GM12878 (cell line): ENCODE measurements at regions not wholly inside any gene's neighbourhood (a gene's known extent, or its start where the extent isn't known, plus 50 kb on each side); places are given as distances from the start of the nearest gene placed in this dataset.

ENCODE experiments used
- ATAC-seq: fragments of 200-7000 bp; cut with Tn5 transposase; 3 replicates; pipeline ENCODE4 v1.9.1; 2020; ENCODE audit warnings: mild to moderate bottlenecking, moderate library complexity
- BruUV-seq: library from RNA; stranded (reverse); fragments of 400-500 nt; replicated peaks from 2 replicates; lab custom pipeline; 2021; lab: Mats Ljungman, UMichigan
- CTCF ChIA-PET: fragments of 300-600 bp; sonication (Branson Sonifier 250); formaldehyde crosslinking; extraction: SDS; loops from one replicate; lab custom pipeline; 2021; ENCODE audit warnings: inconsistent platforms; lab: Yijun Ruan, JAX
- POLR2A ChIA-PET: fragments of 350-600 bp; formaldehyde crosslinking; extraction: SDS; loops from one replicate; lab custom pipeline; 2021; ENCODE audit warnings: inconsistent platforms; lab: Charles Lee
- RAD21 ChIA-PET: fragments of 300-600 bp; sonication (Branson Sonifier 250); formaldehyde crosslinking; loops from one replicate; lab custom pipeline; 2023; ENCODE audit warnings: antibody characterized with exemption; ENCODE audit not compliant: unreplicated experiment; lab: Charles Lee
- SMC1A ChIA-PET: fragments of 300-600 bp; sonication (Branson Sonifier 250); formaldehyde crosslinking; loops from one replicate; lab custom pipeline; 2023; ENCODE audit not compliant: unreplicated experiment, uncharacterized antibody; lab: Charles Lee
- DNase-seq: peaks from one replicate; pipeline ENCODE4 v3.0.0-alpha.2; 2011; ENCODE audit warnings: low read depth, low spot score
- FAIRE-seq: peaks from 3 replicates; lab custom pipeline; 2011; peaks lifted over from hg19 to GRCh38; lab: Jason Lieb, UNC
- H2AFZ ChIP-seq: 2 replicates; pipeline ENCODE4 v1.6.0; 2011; ENCODE audit warnings: low read depth, low read length, control low read depth; ENCODE audit not compliant: control insufficient read depth
- H3K27ac ChIP-seq: 2 replicates; pipeline ENCODE4 v1.5.1; 2011; ENCODE audit warnings: control low read depth; ENCODE audit not compliant: control insufficient read depth, insufficient read depth
- H3K27me3 ChIP-seq, 2 experiments: replicated peaks in 1 of 2; 2 replicates each; pipeline versions ENCODE4 v1.6.0 to v1.6.1; 2011; ENCODE audit warnings: low read length in 1 of 2; ENCODE audit not compliant: control insufficient read depth in 2 of 2, insufficient read depth in 2 of 2
- H3K36me3 ChIP-seq, 2 experiments: 2 replicates each; pipeline ENCODE4 v1.5.1; 2011; ENCODE audit warnings: low read length in 1 of 2; ENCODE audit not compliant: control insufficient read depth in 2 of 2, insufficient read depth in 2 of 2
- H3K4me1 ChIP-seq: 2 replicates; pipeline ENCODE4 v1.6.1; 2011; ENCODE audit warnings: mild to moderate bottlenecking, low read length, moderate library complexity, mixed read lengths; ENCODE audit not compliant: control insufficient read depth, insufficient read depth
- H3K4me2 ChIP-seq: 2 replicates; pipeline ENCODE4 v1.6.0; 2011; ENCODE audit warnings: control low read depth; ENCODE audit not compliant: control insufficient read depth, insufficient read depth
- H3K4me3 ChIP-seq: fragments of 200-600 bp; sonication (generic); 2 replicates; pipeline ENCODE4 v1.5.1; 2016
- H3K79me2 ChIP-seq: 2 replicates; pipeline ENCODE4 v1.6.0; 2011; ENCODE audit warnings: low read length; ENCODE audit not compliant: control insufficient read depth, insufficient read depth
- H3K9ac ChIP-seq: 2 replicates; pipeline ENCODE4 v1.8.0; 2011; ENCODE audit warnings: low read length, control low read depth, mixed read lengths; ENCODE audit not compliant: control insufficient read depth, insufficient read depth
- H3K9me3 ChIP-seq: replicated peaks from 3 replicates; pipeline ENCODE4 v1.5.1; 2011; ENCODE audit warnings: mild to moderate bottlenecking, low read length; ENCODE audit not compliant: control insufficient read depth, insufficient read depth
- H4K20me1 ChIP-seq: 2 replicates; pipeline ENCODE4 v1.6.0; 2011; ENCODE audit not compliant: control insufficient read depth, insufficient read depth
- BHLHE40 ChIP-seq, 2 experiments: fragments of 450-650 bp in 1 of 2; IDR thresholded peaks; 2 replicates each; pipeline ENCODE4 v1.6.1; 2011 to 2017; ENCODE audit warnings: low read depth in 2 of 2, borderline replicate concordance in 1 of 2, improper control_type of control experiment in 1 of 2, low read length in 1 of 2, mild to moderate bottlenecking in 1 of 2
- CEBPB ChIP-seq, 2 experiments: fragments of 150-350 bp in 1 of 2; IDR thresholded peaks; 2 replicates each; pipeline ENCODE4 v1.6.1; 2012 to 2014; ENCODE audit warnings: low read depth in 2 of 2, low read length in 2 of 2, borderline replicate concordance in 1 of 2, inconsistent platforms in 1 of 2
- JUNB ChIP-seq: IDR thresholded peaks from 2 replicates; pipeline ENCODE4 v1.6.1; 2016; ENCODE audit warnings: antibody characterized with exemption, mild to moderate bottlenecking
- KLF5 ChIP-seq: fragments of 450-650 bp; IDR thresholded peaks from 2 replicates; pipeline ENCODE4 v1.6.1; 2014; ENCODE audit warnings: mild to moderate bottlenecking; ENCODE audit not compliant: partially characterized antibody
- NFYA ChIP-seq: IDR thresholded peaks from 2 replicates; pipeline ENCODE4 v1.6.1; 2011; ENCODE audit warnings: low read depth, mild to moderate bottlenecking, low read length, improper control_type of control experiment, borderline replicate concordance
- NR2C1 ChIP-seq: fragments of 450-650 bp; IDR thresholded peaks from 2 replicates; pipeline ENCODE4 v1.6.1; 2017; ENCODE audit warnings: antibody characterized with exemption, mild to moderate bottlenecking, moderate library complexity
- RAD21 ChIP-seq: IDR thresholded peaks from 2 replicates; pipeline ENCODE4 v1.6.1; 2011; ENCODE audit warnings: mild to moderate bottlenecking, low read depth, low read length, moderate library complexity; ENCODE audit not compliant: insufficient read depth
- RBBP5 ChIP-seq: fragments of 200-600 bp; sonication (generic); conservative IDR thresholded peaks from 2 replicates; pipeline ENCODE4 v1.6.1; 2016
- SPI1 ChIP-seq: IDR thresholded peaks from 2 replicates; pipeline ENCODE4 v1.6.1; 2011; ENCODE audit warnings: low read depth, mild to moderate bottlenecking, low read length, moderate library complexity, borderline replicate concordance; ENCODE audit not compliant: insufficient read depth
- ZNF24 ChIP-seq: fragments of 450-650 bp; IDR thresholded peaks from 2 replicates; pipeline ENCODE4 v1.6.1; 2017; ENCODE audit warnings: antibody characterized with exemption, mild to moderate bottlenecking
- ZSCAN29 ChIP-seq: fragments of 450-650 bp; IDR thresholded peaks from 2 replicates; pipeline ENCODE4 v1.6.1; 2017; ENCODE audit warnings: mild to moderate bottlenecking, moderate library complexity
- WGBS: methylation state at CpG from one replicate; pipeline ENCODE4 v1.1.6; 2016; ENCODE audit warnings: low lambda C conversion rate; ENCODE audit not compliant: insufficient replicate concordance, insufficient coverage; ENCODE audit errors: missing lambda C conversion rate; 5-methylcytosine and 5-hydroxymethylcytosine counted together
- in situ Hi-C: fragments of 300-500 bp; cut with MboI; formaldehyde crosslinking; loops from 9 replicates; pipeline ENCODE4 v1.14.3; 2018; ENCODE audit warnings: mixed read lengths
- intact Hi-C: fragments of 100-400 bp; cut with micrococcal nuclease; formaldehyde crosslinking; loops from one replicate; pipeline ENCODE4 v1.14.2; 2022; ENCODE audit not compliant: unreplicated experiment
- TF ChIP-seq, protein P1 (sequence below): fragments of 450-650 bp; IDR thresholded peaks from 2 replicates; pipeline ENCODE4 v1.6.1; 2017; ENCODE audit warnings: mild to moderate bottlenecking, moderate library complexity
- TF ChIP-seq, protein P2 (sequence below): IDR thresholded peaks from 2 replicates; pipeline ENCODE4 v1.6.1; 2012; ENCODE audit warnings: low read length, inconsistent platforms

DNA sequence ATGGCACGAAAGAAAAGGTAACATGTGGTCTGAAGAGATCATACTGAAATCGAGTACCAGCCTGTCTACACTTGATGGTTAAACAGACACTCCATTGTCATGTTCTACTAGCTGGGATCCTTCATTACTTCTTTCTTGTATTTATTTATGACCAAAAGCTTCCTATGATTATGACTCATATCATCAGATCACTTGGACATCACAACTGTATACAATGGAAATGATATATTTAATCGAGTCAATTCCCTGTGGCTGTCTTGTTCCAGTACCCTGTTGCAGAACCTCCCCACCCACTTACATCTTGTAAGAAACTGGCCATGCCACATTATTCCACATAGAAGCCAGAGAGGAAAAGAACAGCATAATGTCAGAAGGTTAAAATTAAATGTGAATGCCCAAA is 358.9 kb downstream of the ZEB2 start:
- ATAC-seq (no peak), DNase-seq (no peak), FAIRE-seq (no peak)
- ChIA-PET RAD21 (interaction anchor here (2.0 kb wide), 1 partner anchor 23 kb away, joined by 8 read pairs; no protein-coding TSS in a partner anchor), POLR2A (no interaction called here), SMC1A (interaction anchor here (1.1 to 1.6 kb wide), 2 partner anchors 24 to 170 kb away, joined by 3 to 6 read pairs; no protein-coding TSS in a partner anchor), CTCF (interaction anchor here (0.6 to 1.9 kb wide), 4 partner anchors 12 to 204 kb away, joined by 3 to 4 read pairs (median 4); no protein-coding TSS in a partner anchor)
- Histone ChIP-seq H3K4me3 (no peak overlapping the region), H4K20me1 (no peaks in the 10 kb centered on the region), H3K4me2 (no peak overlapping the region), H3K9ac (no peak overlapping the region), H3K27me3 (no peaks in the 10 kb centered on the region), H2AFZ (no peak overlapping the region), H3K79me2 (no peaks in the 10 kb centered on the region), H3K36me3 (no peaks in the 10 kb centered on the region), H3K4me1 (no peaks in the 10 kb centered on the region), H3K9me3 (no peaks in the 10 kb centered on the region), H3K27ac (no peak overlapping the region)
- intact Hi-C loops: loop anchor here (5.0 to 10.0 kb wide), 3 partner anchors 171 to 354 kb away; a partner anchor contains a TSS
- no TSS peak for BruUV-seq
- in situ Hi-C loops: no loop called here
- no peak for TF ChIP-seq NFYA
- 94% methylated on average over 3 of the region's 3 CpGs for WGBS

DNA sequence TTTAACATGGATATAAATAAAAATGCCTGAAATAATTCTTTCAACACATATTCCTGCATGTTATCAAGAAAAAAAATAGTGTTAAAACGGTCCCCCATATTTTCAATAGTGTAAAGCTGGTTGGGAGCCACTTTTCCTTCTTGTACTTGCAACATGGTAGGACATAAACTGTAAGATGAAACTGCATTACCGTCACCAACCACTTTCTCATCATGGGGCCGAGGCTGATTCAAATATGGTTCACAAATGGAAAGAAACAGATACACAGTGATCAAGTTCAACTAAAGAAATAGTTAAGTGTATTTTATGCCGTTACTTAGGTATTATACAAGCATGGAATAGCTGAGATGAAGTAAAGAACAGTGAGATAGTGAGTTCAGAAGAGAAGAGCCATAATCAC is 360.7 kb downstream of the ZEB2 start:
- in situ Hi-C loops (no loop called here), intact Hi-C loops (no loop called here)
- Histone ChIP-seq H3K4me3 (no peak overlapping the region), H3K36me3 (no peaks in the 10 kb centered on the region), H3K9ac (no peak overlapping the region), H3K9me3 (no peaks in the 10 kb centered on the region), H3K4me2 (no peak overlapping the region), H3K79me2 (no peaks in the 10 kb centered on the region), H2AFZ (no peak overlapping the region), H3K27ac (no peak overlapping the region), H4K20me1 (no peaks in the 10 kb centered on the region), H3K4me1 (no peaks in the 10 kb centered on the region), H3K27me3 (no peaks in the 10 kb centered on the region)
- WGBS: 74% methylated on average over 4 of the region's 4 CpGs
- ChIA-PET POLR2A (no interaction called here), RAD21 (no interaction called here), SMC1A (no interaction called here), CTCF (no interaction called here)
- DNase-seq: no peak
- no peak for FAIRE-seq
- no TSS peak for BruUV-seq
- no peak for ATAC-seq
- TF ChIP-seq NR2C1 (no peak), KLF5 (no peak), ZSCAN29 (no peak), BHLHE40 (IDR thresholded peaks at IDR 0.05; ENCODE audit: borderline replicate concordance in 1 of 2, low read depth in 2 of 2, low read length in 1 of 2) (no peak), SPI1 (no peak), ZNF24 (no peak), RAD21 (no peak), JUNB (no peak), CEBPB (IDR thresholded peaks at IDR 0.05; ENCODE audit: borderline replicate concordance in 1 of 2, low read depth in 2 of 2, low read length in 2 of 2) (no peak), RBBP5 (no peak)
- TF ChIP-seq, protein P1, sequence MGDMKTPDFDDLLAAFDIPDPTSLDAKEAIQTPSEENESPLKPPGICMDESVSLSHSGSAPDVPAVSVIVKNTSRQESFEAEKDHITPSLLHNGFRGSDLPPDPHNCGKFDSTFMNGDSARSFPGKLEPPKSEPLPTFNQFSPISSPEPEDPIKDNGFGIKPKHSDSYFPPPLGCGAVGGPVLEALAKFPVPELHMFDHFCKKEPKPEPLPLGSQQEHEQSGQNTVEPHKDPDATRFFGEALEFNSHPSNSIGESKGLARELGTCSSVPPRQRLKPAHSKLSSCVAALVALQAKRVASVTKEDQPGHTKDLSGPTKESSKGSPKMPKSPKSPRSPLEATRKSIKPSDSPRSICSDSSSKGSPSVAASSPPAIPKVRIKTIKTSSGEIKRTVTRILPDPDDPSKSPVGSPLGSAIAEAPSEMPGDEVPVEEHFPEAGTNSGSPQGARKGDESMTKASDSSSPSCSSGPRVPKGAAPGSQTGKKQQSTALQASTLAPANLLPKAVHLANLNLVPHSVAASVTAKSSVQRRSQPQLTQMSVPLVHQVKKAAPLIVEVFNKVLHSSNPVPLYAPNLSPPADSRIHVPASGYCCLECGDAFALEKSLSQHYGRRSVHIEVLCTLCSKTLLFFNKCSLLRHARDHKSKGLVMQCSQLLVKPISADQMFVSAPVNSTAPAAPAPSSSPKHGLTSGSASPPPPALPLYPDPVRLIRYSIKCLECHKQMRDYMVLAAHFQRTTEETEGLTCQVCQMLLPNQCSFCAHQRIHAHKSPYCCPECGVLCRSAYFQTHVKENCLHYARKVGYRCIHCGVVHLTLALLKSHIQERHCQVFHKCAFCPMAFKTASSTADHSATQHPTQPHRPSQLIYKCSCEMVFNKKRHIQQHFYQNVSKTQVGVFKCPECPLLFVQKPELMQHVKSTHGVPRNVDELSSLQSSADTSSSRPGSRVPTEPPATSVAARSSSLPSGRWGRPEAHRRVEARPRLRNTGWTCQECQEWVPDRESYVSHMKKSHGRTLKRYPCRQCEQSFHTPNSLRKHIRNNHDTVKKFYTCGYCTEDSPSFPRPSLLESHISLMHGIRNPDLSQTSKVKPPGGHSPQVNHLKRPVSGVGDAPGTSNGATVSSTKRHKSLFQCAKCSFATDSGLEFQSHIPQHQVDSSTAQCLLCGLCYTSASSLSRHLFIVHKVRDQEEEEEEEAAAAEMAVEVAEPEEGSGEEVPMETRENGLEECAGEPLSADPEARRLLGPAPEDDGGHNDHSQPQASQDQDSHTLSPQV: no peak
- TF ChIP-seq, protein P2, sequence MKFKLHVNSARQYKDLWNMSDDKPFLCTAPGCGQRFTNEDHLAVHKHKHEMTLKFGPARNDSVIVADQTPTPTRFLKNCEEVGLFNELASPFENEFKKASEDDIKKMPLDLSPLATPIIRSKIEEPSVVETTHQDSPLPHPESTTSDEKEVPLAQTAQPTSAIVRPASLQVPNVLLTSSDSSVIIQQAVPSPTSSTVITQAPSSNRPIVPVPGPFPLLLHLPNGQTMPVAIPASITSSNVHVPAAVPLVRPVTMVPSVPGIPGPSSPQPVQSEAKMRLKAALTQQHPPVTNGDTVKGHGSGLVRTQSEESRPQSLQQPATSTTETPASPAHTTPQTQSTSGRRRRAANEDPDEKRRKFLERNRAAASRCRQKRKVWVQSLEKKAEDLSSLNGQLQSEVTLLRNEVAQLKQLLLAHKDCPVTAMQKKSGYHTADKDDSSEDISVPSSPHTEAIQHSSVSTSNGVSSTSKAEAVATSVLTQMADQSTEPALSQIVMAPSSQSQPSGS: no peak
